ENCODE measurements at regions not wholly inside any gene's neighbourhood (a gene's known extent, or its start where the extent isn't known, plus 50 kb on each side); places are given as distances from the start of the nearest gene placed in this dataset.
"Not testable (repeated sequence)": the region's sequence is repeated elsewhere in the genome, so short reads cannot be mapped to it uniquely, and the experiment has no call there.

DNA sequence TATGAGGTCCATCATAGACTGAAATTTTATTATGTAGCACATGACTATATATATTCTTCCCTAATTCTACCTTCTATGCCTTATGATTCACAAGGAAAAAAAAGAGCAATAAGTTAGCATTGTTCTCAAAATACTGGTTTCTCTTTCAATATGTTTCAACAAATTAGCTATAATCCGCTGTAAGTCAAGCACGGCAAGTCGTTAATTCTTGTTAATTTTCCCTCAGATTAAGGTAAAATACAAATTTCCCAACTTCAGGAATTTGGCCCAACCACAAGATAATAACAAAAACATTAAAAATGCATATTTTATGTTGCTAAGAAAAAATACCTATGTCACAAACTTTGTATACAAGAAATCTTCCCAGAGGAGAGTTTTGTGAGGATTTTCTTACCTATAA is 296.5 kb upstream of the GALNTL6 start:
- intact Hi-C loops (cut with micrococcal nuclease; ENCODE audit: unreplicated experiment) = no loop called here
- DNase-seq = no peak
- CTCF ChIA-PET = no interaction called here
- H3K9me3 Mint-ChIP-seq (ENCODE audit: low read depth, unreplicated experiment) = no peaks in the 10 kb centered on the region
- TF ChIP-seq, protein P1, sequence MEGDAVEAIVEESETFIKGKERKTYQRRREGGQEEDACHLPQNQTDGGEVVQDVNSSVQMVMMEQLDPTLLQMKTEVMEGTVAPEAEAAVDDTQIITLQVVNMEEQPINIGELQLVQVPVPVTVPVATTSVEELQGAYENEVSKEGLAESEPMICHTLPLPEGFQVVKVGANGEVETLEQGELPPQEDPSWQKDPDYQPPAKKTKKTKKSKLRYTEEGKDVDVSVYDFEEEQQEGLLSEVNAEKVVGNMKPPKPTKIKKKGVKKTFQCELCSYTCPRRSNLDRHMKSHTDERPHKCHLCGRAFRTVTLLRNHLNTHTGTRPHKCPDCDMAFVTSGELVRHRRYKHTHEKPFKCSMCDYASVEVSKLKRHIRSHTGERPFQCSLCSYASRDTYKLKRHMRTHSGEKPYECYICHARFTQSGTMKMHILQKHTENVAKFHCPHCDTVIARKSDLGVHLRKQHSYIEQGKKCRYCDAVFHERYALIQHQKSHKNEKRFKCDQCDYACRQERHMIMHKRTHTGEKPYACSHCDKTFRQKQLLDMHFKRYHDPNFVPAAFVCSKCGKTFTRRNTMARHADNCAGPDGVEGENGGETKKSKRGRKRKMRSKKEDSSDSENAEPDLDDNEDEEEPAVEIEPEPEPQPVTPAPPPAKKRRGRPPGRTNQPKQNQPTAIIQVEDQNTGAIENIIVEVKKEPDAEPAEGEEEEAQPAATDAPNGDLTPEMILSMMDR (IDR thresholded peaks at IDR 0.05; ENCODE audit: unreplicated experiment) = no peak
- H3K4me1 Mint-ChIP-seq (ENCODE audit: low read depth, unreplicated experiment) = no peaks in the 10 kb centered on the region
- no peaks in the 10 kb centered on the region for H3K27me3 Mint-ChIP-seq (ENCODE audit: unreplicated experiment)
- H3K27ac Mint-ChIP-seq (ENCODE audit: unreplicated experiment) = no peak overlapping the region
- no peaks in the 10 kb centered on the region for H3K36me3 Mint-ChIP-seq (ENCODE audit: insufficient read depth, unreplicated experiment)
- H3K4me3 Mint-ChIP-seq (ENCODE audit: low read depth, unreplicated experiment) = no peak overlapping the region
- no TSS peak for BruUV-seq (replicated peaks)

- DNase-seq = no peak
- H3K36me3 Mint-ChIP-seq (ENCODE audit: insufficient read depth, unreplicated experiment) = no peaks in the 10 kb centered on the region
- H3K4me3 Mint-ChIP-seq (ENCODE audit: low read depth, unreplicated experiment) = no peak overlapping the region
- TF ChIP-seq, protein P1 (IDR thresholded peaks at IDR 0.05; ENCODE audit: unreplicated experiment) = no peak
- CTCF ChIA-PET = no interaction called here
- intact Hi-C loops (cut with micrococcal nuclease; ENCODE audit: unreplicated experiment) = no loop called here
- no peaks in the 10 kb centered on the region for H3K4me1 Mint-ChIP-seq (ENCODE audit: low read depth, unreplicated experiment)
- BruUV-seq (replicated peaks) = no TSS peak
- H3K9me3 Mint-ChIP-seq (ENCODE audit: low read depth, unreplicated experiment) = no peaks in the 10 kb centered on the region
- H3K27ac Mint-ChIP-seq (ENCODE audit: unreplicated experiment) = no peak overlapping the region
- no peaks in the 10 kb centered on the region for H3K27me3 Mint-ChIP-seq (ENCODE audit: unreplicated experiment)
These were observed 328.5 kb upstream of the GALNTL6 start for GRCh38 chr4:171484681-171485080.

- no peak for DNase-seq
- no TSS peak for BruUV-seq (replicated peaks)
- Mint-ChIP-seq H3K9me3 (ENCODE audit: low read depth, unreplicated experiment) (no peaks in the 10 kb centered on the region), H3K4me1 (ENCODE audit: low read depth, unreplicated experiment) (no peaks in the 10 kb centered on the region), H3K4me3 (ENCODE audit: low read depth, unreplicated experiment) (no peak overlapping the region), H3K36me3 (ENCODE audit: insufficient read depth, unreplicated experiment) (no peaks in the 10 kb centered on the region), H3K27ac (ENCODE audit: unreplicated experiment) (no peak overlapping the region), H3K27me3 (ENCODE audit: unreplicated experiment) (no peaks in the 10 kb centered on the region)
- TF ChIP-seq, protein P1 (IDR thresholded peaks at IDR 0.05; ENCODE audit: unreplicated experiment) = no peak
- CTCF ChIA-PET = no interaction called here
- intact Hi-C loops (cut with micrococcal nuclease; ENCODE audit: unreplicated experiment) = no loop called here
These were observed 335.0 kb upstream of the GALNTL6 start for GRCh38 chr4:171478181-171478580.

GRCh38 chr4:171475111-171475510 is 338.1 kb upstream of the GALNTL6 start:
- CTCF ChIA-PET; H3K4me1 Mint-ChIP-seq (ENCODE audit: low read depth, unreplicated experiment); H3K36me3 Mint-ChIP-seq (ENCODE audit: insufficient read depth, unreplicated experiment); BruUV-seq (replicated peaks); H3K27ac Mint-ChIP-seq (ENCODE audit: unreplicated experiment); DNase-seq; H3K9me3 Mint-ChIP-seq (ENCODE audit: low read depth, unreplicated experiment); intact Hi-C loops (cut with micrococcal nuclease; ENCODE audit: unreplicated experiment); H3K27me3 Mint-ChIP-seq (ENCODE audit: unreplicated experiment); H3K4me3 Mint-ChIP-seq (ENCODE audit: low read depth, unreplicated experiment): not testable (repeated sequence)

GRCh38 chr4:171473155-171473554 is 340.0 kb upstream of the GALNTL6 start:
- H3K4me1 Mint-ChIP-seq (ENCODE audit: low read depth, unreplicated experiment) = no peaks in the 10 kb centered on the region
- BruUV-seq (replicated peaks) = no TSS peak
- no peak for DNase-seq
- intact Hi-C loops (cut with micrococcal nuclease; ENCODE audit: unreplicated experiment) = no loop called here
- no peaks in the 10 kb centered on the region for H3K9me3 Mint-ChIP-seq (ENCODE audit: low read depth, unreplicated experiment)
- H3K36me3 Mint-ChIP-seq (ENCODE audit: insufficient read depth, unreplicated experiment) = no peaks in the 10 kb centered on the region
- H3K27ac Mint-ChIP-seq (ENCODE audit: unreplicated experiment) = no peak overlapping the region
- TF ChIP-seq, protein P1 (IDR thresholded peaks at IDR 0.05; ENCODE audit: unreplicated experiment) = no peak
- CTCF ChIA-PET = no interaction called here
- no peaks in the 10 kb centered on the region for H3K27me3 Mint-ChIP-seq (ENCODE audit: unreplicated experiment)
- H3K4me3 Mint-ChIP-seq (ENCODE audit: low read depth, unreplicated experiment) = no peak overlapping the region
